Motor neuron (in vitro differentiated cells): ENCODE measurements at regions not wholly inside any gene's neighbourhood (a gene's known extent, or its start where the extent isn't known, plus 50 kb on each side); places are given as distances from the start of the nearest gene placed in this dataset.

Experiments used
- ATAC-seq, 8 experiments: fragments of 200-7000 bp; cut with Tn5 transposase; replicated peaks in 6 of 8; 2 replicates each; pipeline ENCODE4 v1.8.0; 2021; ENCODE audit warnings: mild to moderate bottlenecking in 8 of 8, moderate library complexity in 8 of 8
- H3K27ac ChIP-seq, 2 donors: fragments of 250-450 bp; sonication (Bioruptor Pico); 2 replicates each; pipeline ENCODE4 v1.9.0; 2021; ENCODE audit warnings: antibody characterized with exemption in 2 of 2, mild to moderate bottlenecking in 2 of 2, moderate library complexity in 1 of 2
- H3K4me1 ChIP-seq, 2 donors: fragments of 250-450 bp; sonication (Bioruptor Pico); replicated peaks in 1 of 2; 2 replicates each; pipeline ENCODE4 v1.6.1; 2021; ENCODE audit warnings: antibody characterized with exemption in 2 of 2, mild to moderate bottlenecking in 2 of 2, moderate library complexity in 1 of 2
- H3K4me3 ChIP-seq, 5 donors: fragments of 250-450 bp; sonication (Bioruptor Pico); 2 replicates each; pipeline ENCODE4 v1.9.0; 2021; ENCODE audit warnings: antibody characterized with exemption in 5 of 5, mild to moderate bottlenecking in 5 of 5, moderate library complexity in 4 of 5
- WGBS, 10 experiments: fragments of 450-650 bp; shearing (Covaris generic); methylation state at CpG; one replicate each; pipeline ENCODE4 v1.0.0; 2022; 5-methylcytosine and 5-hydroxymethylcytosine counted together
- in situ Hi-C, 9 experiments: fragments of 400-800 bp; cut with MboI; loops; one replicate each; pipeline ENCODE4 v1.15.0; 2021; ENCODE audit warnings: low sequenced_read_pairs in 9 of 9, low pct_unique_long_range_greater_than_20kb in 2 of 9; ENCODE audit not compliant: unreplicated experiment in 9 of 9

DNA sequence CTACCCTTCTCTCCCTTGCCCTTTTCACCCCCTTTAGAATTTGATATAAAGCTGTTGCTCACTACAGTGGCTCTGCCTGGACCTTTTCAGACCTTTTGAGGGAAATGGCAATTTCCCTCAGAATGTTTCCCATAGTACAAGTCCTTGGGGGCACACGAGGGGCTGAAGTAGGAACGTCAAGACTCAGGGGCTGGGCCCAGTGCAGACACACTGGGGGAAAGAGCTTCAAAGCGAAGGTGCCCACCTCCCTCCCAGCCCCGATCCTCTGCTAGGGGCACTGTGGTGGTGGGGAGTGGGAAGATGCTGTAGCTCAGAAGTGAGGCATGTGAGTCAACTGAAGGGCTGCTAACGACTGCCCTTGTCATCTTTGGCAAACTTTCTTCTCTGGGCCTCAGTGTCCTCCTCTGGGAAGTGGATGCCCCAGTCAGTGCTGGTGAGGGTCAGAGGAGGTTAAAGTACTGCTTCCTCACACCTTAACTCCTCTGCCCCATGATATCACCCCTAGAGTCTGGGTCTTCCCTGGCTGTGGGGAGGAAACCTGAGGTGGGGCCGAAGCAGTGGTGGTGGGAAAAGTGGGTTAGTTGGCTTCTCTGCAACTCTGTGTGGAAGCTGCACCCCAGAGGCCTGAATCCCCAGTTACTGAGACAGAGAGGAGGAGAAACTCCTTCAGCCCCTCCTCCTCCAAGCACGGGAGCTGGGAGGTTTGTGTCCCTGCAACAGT is 425.3 kb upstream of the B3GAT1 start:
- in situ Hi-C loops, result no loop called here
- WGBS, 10 experiments, result 0 to 85% (median 78%) methylated on average over 1 to 6 of the region's 7 CpGs; no CpG with 5 or more reads in 3 of the 10 experiments

DNA sequence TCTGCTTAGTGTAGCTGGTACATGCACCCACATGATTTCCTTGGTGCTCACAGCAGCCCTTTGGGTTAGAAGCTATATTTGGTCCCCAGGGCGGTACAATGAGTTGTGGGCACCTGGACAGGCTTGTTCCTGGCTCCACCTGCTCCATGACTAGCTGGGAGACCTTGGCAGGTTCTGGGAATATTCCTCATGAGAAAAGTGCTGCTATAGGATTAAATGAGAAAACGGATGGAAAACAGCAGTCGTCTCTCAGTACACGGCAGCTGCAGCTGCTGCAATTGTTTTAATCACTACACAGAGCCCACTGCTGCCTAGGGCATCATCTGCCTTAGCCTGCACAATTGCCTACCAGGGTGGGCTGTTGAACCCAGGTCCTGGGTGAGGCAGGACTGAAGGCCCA is 424.5 kb upstream of the B3GAT1 start:
- in situ Hi-C loops, result no loop called here
- H3K27ac ChIP-seq, result no peak overlapping the region
- H3K4me3 ChIP-seq, result no peak overlapping the region
- WGBS, 10 experiments, result 8 to 74% (median 48%) methylated on average over 2 to 4 of the region's 4 CpGs; no CpG with 5 or more reads in 6 of the 10 experiments
- peaks cover 9 to 13% of the 10 kb centered on the region in 2 donors for H3K4me1 ChIP-seq
- no peak for ATAC-seq

More for the DNA sequence above, 425.3 kb upstream of the B3GAT1 start:
- H3K4me1 ChIP-seq, result peaks cover 16 to 21% of the 10 kb centered on the region in 2 donors
- no peak overlapping the region for H3K27ac ChIP-seq
- no peak overlapping the region for H3K4me3 ChIP-seq
- ATAC-seq, result no peak

DNA sequence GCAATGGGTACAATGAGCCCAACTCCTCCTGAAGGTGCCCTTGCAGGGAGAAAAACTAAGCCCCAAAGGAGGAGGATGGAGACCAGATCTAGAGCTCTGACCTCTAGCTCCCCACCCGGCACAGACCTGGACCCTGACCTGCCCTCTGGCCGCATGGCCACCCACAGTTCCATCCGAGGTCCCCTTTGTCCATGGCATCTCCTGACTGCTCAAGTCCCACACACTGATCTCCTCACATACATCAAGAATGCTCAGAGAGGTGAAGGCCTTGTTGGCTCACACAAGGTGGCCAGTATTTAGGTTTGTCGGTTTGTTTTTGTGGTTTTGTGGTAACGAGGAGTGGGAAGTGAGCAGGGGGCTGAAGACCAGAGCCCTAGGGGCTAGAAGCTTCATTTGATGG is 423.5 kb upstream of the B3GAT1 start:
- Histone ChIP-seq H3K4me1 (peaks cover under 1 to 3% of the 10 kb centered on the region in 2 donors), H3K4me3 (no peak overlapping the region), H3K27ac (no peak overlapping the region)
- no peak for ATAC-seq
- in situ Hi-C loops, result no loop called here
- WGBS, 10 experiments, result 0 to 86% (median 11%) methylated on average over 1 to 5 of the region's 5 CpGs; no CpG with 5 or more reads in 4 of the 10 experiments

DNA sequence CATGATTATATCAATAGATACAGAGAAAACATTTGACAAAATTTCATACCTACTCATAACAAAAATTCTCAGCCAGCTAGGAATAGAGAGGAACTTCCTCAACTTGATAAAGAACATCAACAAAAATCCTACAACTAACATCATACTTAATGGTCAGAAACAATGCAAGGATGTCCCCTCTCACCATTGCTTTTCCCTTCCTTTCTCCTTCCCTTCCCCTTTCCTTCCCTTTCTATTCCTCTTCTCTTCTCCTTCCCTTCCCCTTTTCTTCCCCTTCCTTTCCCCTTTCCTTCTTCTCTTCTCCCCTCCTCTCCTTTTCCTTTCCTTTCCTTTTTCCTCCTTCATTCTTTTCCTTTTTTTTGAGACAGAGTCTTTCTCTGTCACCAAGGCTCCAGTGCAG is 418.3 kb upstream of the B3GAT1 start:
- in situ Hi-C loops, result no loop called here
- no peak for ATAC-seq
- H3K4me1 ChIP-seq, result no peaks in the 10 kb centered on the region
- H3K27ac ChIP-seq, result no peak overlapping the region
- no peak overlapping the region for H3K4me3 ChIP-seq

- no peak for ATAC-seq
- Histone ChIP-seq H3K27ac (no peak overlapping the region), H3K4me1 (peaks cover 15 to 16% of the 10 kb centered on the region in 2 donors), H3K4me3 (no peak overlapping the region)
- WGBS, 10 experiments, result 0 to 83% (median 26%) methylated on average over 1 to 4 of the region's 4 CpGs; no CpG with 5 or more reads in 5 of the 10 experiments
- in situ Hi-C loops, result no loop called here
These were observed 411.9 kb upstream of the B3GAT1 start for GRCh38 chr11:134823970-134824369.

GRCh38 chr11:134822897-134823296 is 410.9 kb upstream of the B3GAT1 start:
- Histone ChIP-seq H3K27ac (no peak overlapping the region), H3K4me1 (peaks cover 15 to 16% of the 10 kb centered on the region in 2 donors), H3K4me3 (no peak overlapping the region)
- WGBS, 10 experiments, result 0 to 50% (median 20%) methylated on average over 1 to 6 of the region's 8 CpGs; no CpG with 5 or more reads in 3 of the 10 experiments
- in situ Hi-C loops, result no loop called here
- ATAC-seq, result peak in 5 of 8 experiments; percentile 19 to 83 (median 67)

GRCh38 chr11:134821422-134821821 is 409.4 kb upstream of the B3GAT1 start:
- 0 to 94% (median 83%) methylated on average over 1 to 4 of the region's 4 CpGs for WGBS, 10 experiments
- Histone ChIP-seq H3K27ac (no peak overlapping the region), H3K4me1 (peaks cover 15 to 16% of the 10 kb centered on the region in 2 donors), H3K4me3 (no peak overlapping the region)
- peak in 2 of 8 experiments; percentile 41 to 47 for ATAC-seq
- in situ Hi-C loops, result no loop called here

GRCh38 chr11:134819041-134819440 is 407.0 kb upstream of the B3GAT1 start:
- in situ Hi-C loops, result no loop called here
- Histone ChIP-seq H3K27ac (no peak overlapping the region), H3K4me3 (no peak overlapping the region), H3K4me1 (peaks cover 15 to 16% of the 10 kb centered on the region in 2 donors)
- WGBS, 10 experiments, result 0 to 67% (median 23%) methylated on average over 2 to 6 of the region's 7 CpGs; no CpG with 5 or more reads in 2 of the 10 experiments
- peak in 5 of 8 experiments; percentile 39 to 77 (median 56) for ATAC-seq

DNA sequence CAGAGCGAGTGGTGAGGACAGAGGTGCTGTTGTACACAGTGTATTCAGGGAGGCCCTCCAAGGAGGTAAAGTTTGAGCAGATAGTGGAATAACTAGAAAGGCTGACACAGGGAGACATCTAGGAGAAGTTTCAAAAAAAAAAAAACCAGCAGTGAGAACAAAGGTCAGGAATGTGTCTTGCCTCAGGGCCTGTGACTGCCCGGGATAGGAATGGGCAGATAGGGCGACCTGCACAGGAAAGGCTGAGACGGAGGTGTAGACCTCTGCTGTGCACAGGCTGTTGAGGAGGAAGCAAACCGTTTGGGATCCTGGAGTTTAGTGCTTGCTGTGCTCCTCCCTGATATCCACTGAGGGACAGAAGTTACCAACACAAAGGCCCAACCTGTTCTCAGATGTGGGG is 406.5 kb upstream of the B3GAT1 start:
- no peak overlapping the region for H3K27ac ChIP-seq
- in situ Hi-C loops, result no loop called here
- peak in 1 of 8 experiments; percentile 26 for ATAC-seq
- H3K4me3 ChIP-seq, result no peak overlapping the region
- WGBS, 10 experiments, result 0 to 100% (median 54%) methylated on average over 1 to 5 of the region's 5 CpGs; no CpG with 5 or more reads in 2 of the 10 experiments
- H3K4me1 ChIP-seq, result peaks cover 15 to 16% of the 10 kb centered on the region in 2 donors

GRCh38 chr11:134815404-134815803 is 403.4 kb upstream of the B3GAT1 start:
- no peak for ATAC-seq
- Histone ChIP-seq H3K27ac (no peak overlapping the region), H3K4me1 (peaks cover 0 to 2% of the 10 kb centered on the region in 2 donors), H3K4me3 (no peak overlapping the region)
- WGBS, 10 experiments, result 0 to 100% (median 83%) methylated on average over 1 to 2 of the region's 2 CpGs; no CpG with 5 or more reads in 1 of the 10 experiments
- in situ Hi-C loops, result no loop called here

DNA sequence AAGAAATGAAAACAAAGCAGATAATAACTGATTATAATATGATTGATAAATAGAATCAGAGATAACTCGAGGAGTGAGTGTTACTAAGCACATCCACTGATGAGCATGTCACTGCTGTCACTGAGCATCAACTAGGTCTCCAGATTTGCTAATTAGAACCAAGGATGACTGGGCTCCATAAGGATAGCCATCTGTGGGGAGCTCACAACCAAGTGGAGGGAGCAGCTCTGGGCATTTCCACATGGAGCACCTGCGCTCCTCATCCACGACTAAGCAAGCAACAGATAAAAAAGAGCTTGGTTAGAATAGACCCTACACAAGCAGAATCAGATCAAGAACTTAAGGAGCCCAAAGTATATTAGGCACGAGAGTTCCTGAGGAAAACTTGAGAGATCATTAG is 396.0 kb upstream of the B3GAT1 start:
- no peak overlapping the region for H3K4me3 ChIP-seq
- peaks cover 1 to 3% of the 10 kb centered on the region in 2 donors for H3K4me1 ChIP-seq
- no peak overlapping the region for H3K27ac ChIP-seq
- ATAC-seq, result no peak
- in situ Hi-C loops, result no loop called here
- WGBS, 10 experiments, result 0 to 73% (median 18%) methylated on average over 1 to 4 of the region's 4 CpGs; no CpG with 5 or more reads in 3 of the 10 experiments

GRCh38 chr11:134802598-134802997 is 390.6 kb upstream of the B3GAT1 start:
- H3K27ac ChIP-seq, result peak overlapping the region; percentile 22 to 75
- in situ Hi-C loops, result no loop called here
- peaks cover 31 to 39% of the 10 kb centered on the region in 2 donors for H3K4me1 ChIP-seq
- WGBS, 10 experiments, result 0 to 86% (median 66%) methylated on average over 1 to 3 of the region's 3 CpGs; no CpG with 5 or more reads in 1 of the 10 experiments
- no peak overlapping the region for H3K4me3 ChIP-seq
- ATAC-seq, result peak in 2 of 8 experiments; percentile 15 to 46

- H3K4me3 ChIP-seq, result peak overlapping the region in 2 of 5 donors; percentile 0 to 12
- peak overlapping the region; percentile 22 to 75 for H3K27ac ChIP-seq
- in situ Hi-C loops, result no loop called here
- peak in 6 of 8 experiments; percentile 51 to 95 (median 94) for ATAC-seq
- 0 to 23% (median 13%) methylated on average over 1 to 6 of the region's 6 CpGs; no CpG with 5 or more reads in 2 of the 10 experiments for WGBS, 10 experiments
- peaks cover 31 to 39% of the 10 kb centered on the region in 2 donors for H3K4me1 ChIP-seq
These were observed 390.1 kb upstream of the B3GAT1 start for GRCh38 chr11:134802116-134802515.
